ENCODE measurements at regions not wholly inside any gene's neighbourhood (a gene's known extent, or its start where the extent isn't known, plus 50 kb on each side); places are given as distances from the start of the nearest gene placed in this dataset.
A peak's percentile ranks its signal among the peaks of the same experiment; 100 is the strongest.

- peak; percentile 42 to 68 (median 63) for TF ChIP-seq CTCF (IDR thresholded peaks at IDR 0.05)
- no peak for TF ChIP-seq POLR2A (IDR thresholded peaks at IDR 0.05)
- no peak for TF ChIP-seq POLR2AphosphoS5 (IDR thresholded peaks at IDR 0.05; ENCODE audit: insufficient read depth in 1 of 2, low read depth in 1 of 2)
These were observed 260.3 kb upstream of the ADAMTS16 start for GRCh38 chr5:4879693-4880303.
